Left lung (tissue), 4 donors: ENCODE measurements at regions not wholly inside any gene's neighbourhood (a gene's known extent, or its start where the extent isn't known, plus 50 kb on each side); places are given as distances from the start of the nearest gene placed in this dataset.

ENCODE experiments used
- ATAC-seq: fragments of 200-7000 bp; cut with Tn5 transposase; one replicate; pipeline ENCODE4 v1.9.1; 2020; ENCODE audit warnings: moderate library complexity
- DNase-seq, 4 donors: peaks; one replicate each; pipeline ENCODE4 v3.0.0-alpha.2; 2013 to 2020
- H3K27ac ChIP-seq, 2 donors: fragments of 200-600 bp; sonication (generic) in 1 of 2; one replicate each; pipeline versions ENCODE4 v1.5.0 to v1.8.0; 2020 to 2021
- H3K27me3 ChIP-seq, 2 donors: fragments of 200-600 bp; sonication (generic) in 1 of 2; one replicate each; pipeline versions ENCODE4 v1.5.0 to v1.8.0; 2020 to 2021
- H3K36me3 ChIP-seq, 2 donors: fragments of 200-600 bp; sonication (generic) in 1 of 2; one replicate each; pipeline versions ENCODE4 v1.5.0 to v1.8.0; 2020 to 2021
- H3K4me1 ChIP-seq, 2 donors: fragments of 200-600 bp; one replicate each; pipeline ENCODE4 v1.8.0; 2021
- H3K4me3 ChIP-seq, 2 donors: fragments of 200-600 bp; sonication (generic) in 1 of 2; one replicate each; pipeline versions ENCODE4 v1.5.0 to v1.8.0; 2020 to 2021; ENCODE audit warnings: mild to moderate bottlenecking in 1 of 2
- H3K9me3 ChIP-seq, 2 donors: fragments of 200-600 bp; sonication (generic) in 1 of 2; one replicate each; pipeline versions ENCODE4 v1.5.0 to v1.8.0; 2020 to 2021
- intact Hi-C, 2 donors: fragments of 100-400 bp; cut with DNase I; formaldehyde crosslinking; loops; one replicate each; pipeline versions ENCODE4 v1.11.2 to v1.14.2; 2022
- TF ChIP-seq, protein P1 (sequence below), 2 donors: fragments of 200-600 bp; sonication (generic) in 1 of 2; IDR thresholded peaks; one replicate each; pipeline versions ENCODE4 v1.5.0 to v1.8.0; 2021; ENCODE audit warnings: antibody characterized with exemption in 2 of 2
- donor health status: DM: no; HTN: yes; CAD: no.
- donor health status: DM: no; HTN: no; CAD: no.

- H3K27ac ChIP-seq, result peak overlapping the region; percentile 34 to 64
Observed at GRCh38 chr14:49946320-49947141, 53.6 kb downstream of the ARF6 start.

GRCh38 chr14:49947506-49947905, 54.6 kb downstream of the ARF6 start:
- Histone ChIP-seq H3K27me3 (no peaks in the 10 kb centered on the region), H3K36me3 (no peaks in the 10 kb centered on the region), H3K4me3 (no peak overlapping the region), H3K4me1 (peaks cover 10 to 28% of the 10 kb centered on the region in 2 donors), H3K27ac (peak overlapping the region; percentile 34 to 64), H3K9me3 (no peaks in the 10 kb centered on the region)
- ATAC-seq, result no peak
- no peak for DNase-seq
- intact Hi-C loops, result no loop called here
- TF ChIP-seq, protein P1, sequence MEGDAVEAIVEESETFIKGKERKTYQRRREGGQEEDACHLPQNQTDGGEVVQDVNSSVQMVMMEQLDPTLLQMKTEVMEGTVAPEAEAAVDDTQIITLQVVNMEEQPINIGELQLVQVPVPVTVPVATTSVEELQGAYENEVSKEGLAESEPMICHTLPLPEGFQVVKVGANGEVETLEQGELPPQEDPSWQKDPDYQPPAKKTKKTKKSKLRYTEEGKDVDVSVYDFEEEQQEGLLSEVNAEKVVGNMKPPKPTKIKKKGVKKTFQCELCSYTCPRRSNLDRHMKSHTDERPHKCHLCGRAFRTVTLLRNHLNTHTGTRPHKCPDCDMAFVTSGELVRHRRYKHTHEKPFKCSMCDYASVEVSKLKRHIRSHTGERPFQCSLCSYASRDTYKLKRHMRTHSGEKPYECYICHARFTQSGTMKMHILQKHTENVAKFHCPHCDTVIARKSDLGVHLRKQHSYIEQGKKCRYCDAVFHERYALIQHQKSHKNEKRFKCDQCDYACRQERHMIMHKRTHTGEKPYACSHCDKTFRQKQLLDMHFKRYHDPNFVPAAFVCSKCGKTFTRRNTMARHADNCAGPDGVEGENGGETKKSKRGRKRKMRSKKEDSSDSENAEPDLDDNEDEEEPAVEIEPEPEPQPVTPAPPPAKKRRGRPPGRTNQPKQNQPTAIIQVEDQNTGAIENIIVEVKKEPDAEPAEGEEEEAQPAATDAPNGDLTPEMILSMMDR (IDR thresholded peaks at IDR 0.05), result no peak

More at GRCh38 chr14:49946320-49947141, 53.6 kb downstream of the ARF6 start:
- TF ChIP-seq, protein P1 (IDR thresholded peaks at IDR 0.05), result no peak
- DNase-seq, result no peak
- intact Hi-C loops, result no loop called here
- peaks cover 10 to 28% of the 10 kb centered on the region in 2 donors for H3K4me1 ChIP-seq
- peak; percentile 73 for ATAC-seq
- no peaks in the 10 kb centered on the region for H3K27me3 ChIP-seq
- H3K36me3 ChIP-seq, result no peaks in the 10 kb centered on the region
- H3K9me3 ChIP-seq, result no peaks in the 10 kb centered on the region
- H3K4me3 ChIP-seq, result no peak overlapping the region

- Histone ChIP-seq H3K9me3 (no peaks in the 10 kb centered on the region), H3K27ac (no peak overlapping the region), H3K36me3 (no peaks in the 10 kb centered on the region), H3K4me3 (no peak overlapping the region), H3K27me3 (no peaks in the 10 kb centered on the region), H3K4me1 (peaks cover 10 to 21% of the 10 kb centered on the region in 2 donors)
- intact Hi-C loops, result no loop called here
- TF ChIP-seq, protein P1 (IDR thresholded peaks at IDR 0.05), result no peak
- DNase-seq (peak in 2 of 4 donors; percentile 48 to 75), ATAC-seq (peak; percentile 73)
Observed at GRCh38 chr14:49950275-49951228, 57.7 kb downstream of the ARF6 start.

GRCh38 chr14:49951229-49951607, 58.3 kb downstream of the ARF6 start:
- peaks cover 5 to 14% of the 10 kb centered on the region in 2 donors for H3K4me1 ChIP-seq
- peak overlapping the region in 1 of 2 donors; percentile 62 for H3K27ac ChIP-seq
- TF ChIP-seq, protein P1 (IDR thresholded peaks at IDR 0.05), result no peak
- H3K36me3 ChIP-seq, result no peaks in the 10 kb centered on the region
- ATAC-seq (no peak), DNase-seq (no peak)
- H3K27me3 ChIP-seq, result no peaks in the 10 kb centered on the region
- H3K4me3 ChIP-seq, result no peak overlapping the region
- intact Hi-C loops, result no loop called here
- H3K9me3 ChIP-seq, result no peaks in the 10 kb centered on the region
